ENCODE measurements at regions not wholly inside any gene's neighbourhood (a gene's known extent, or its start where the extent isn't known, plus 50 kb on each side); places are given as distances from the start of the nearest gene placed in this dataset.

DNA sequence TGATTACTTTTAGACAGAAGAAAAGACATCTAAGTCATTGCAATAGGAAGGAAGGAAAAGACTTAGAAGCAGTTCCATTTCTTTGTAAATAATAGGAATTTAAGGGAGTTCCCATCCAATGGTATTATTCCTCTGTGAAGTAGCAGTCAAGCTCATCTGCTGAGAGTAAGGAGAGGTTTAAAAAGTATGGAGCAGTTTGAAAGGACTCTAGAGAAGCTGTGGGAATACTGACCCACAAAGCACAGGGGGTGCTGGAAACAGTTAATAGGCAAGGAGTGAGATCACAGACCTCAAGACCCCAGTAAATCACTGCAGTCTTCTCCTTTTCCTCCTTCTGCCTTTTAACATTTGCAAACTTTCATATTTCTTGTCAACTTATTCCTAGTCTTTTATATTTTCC is 428.5 kb downstream of the ADAMTS20 start:
- Histone ChIP-seq H4K20me1 (ENCODE audit: control insufficient read depth, extremely low read depth, insufficient read depth, low read length) (no peaks in the 10 kb centered on the region), H3K27ac (ENCODE audit: control insufficient read depth, insufficient read depth, low read length) (no peak overlapping the region), H3K9me1 (ENCODE audit: control insufficient read depth, extremely low read depth, insufficient read depth, low read length) (no peaks in the 10 kb centered on the region), H3K27me3 (ENCODE audit: control insufficient read depth, extremely low read depth, insufficient read depth, low read length) (no peaks in the 10 kb centered on the region), H3K79me2 (ENCODE audit: control insufficient read depth, insufficient read depth, low read length) (no peaks in the 10 kb centered on the region), H3K9ac (ENCODE audit: control insufficient read depth, extremely low read depth, insufficient read depth, low read length) (no peak overlapping the region), H3K4me3 (ENCODE audit: control insufficient read depth in 2 of 3, extremely low read depth in 1 of 3, insufficient read depth in 2 of 3, low read depth in 1 of 3, low read length in 3 of 3) (no peak overlapping the region), H3K4me1 (ENCODE audit: control insufficient read depth, extremely low read depth, insufficient read depth, low read length) (no peaks in the 10 kb centered on the region), H3K4me2 (ENCODE audit: control insufficient read depth, extremely low read depth, insufficient read depth, low read depth, low read length) (no peak overlapping the region), H2AFZ (ENCODE audit: control insufficient read depth, low read length) (no peak overlapping the region), H3K9me3 (ENCODE audit: control insufficient read depth, low read depth, low read length) (no peaks in the 10 kb centered on the region), H3K36me3 (ENCODE audit: control insufficient read depth in 2 of 2, extremely low read depth in 1 of 2, insufficient read depth in 2 of 2, low read length in 2 of 2) (no peaks in the 10 kb centered on the region)
- FAIRE-seq (no peak), DNase-seq (ENCODE audit: low read depth, low spot score) (no peak)
- dilution Hi-C loops (cut with MboI; ENCODE audit: extremely low pct_ligation_motif_present, low sequenced_read_pairs): no loop called here
- no peak for TF ChIP-seq EZH2 (IDR thresholded peaks at IDR 0.05; ENCODE audit: low read length)
- TF ChIP-seq, protein P1, sequence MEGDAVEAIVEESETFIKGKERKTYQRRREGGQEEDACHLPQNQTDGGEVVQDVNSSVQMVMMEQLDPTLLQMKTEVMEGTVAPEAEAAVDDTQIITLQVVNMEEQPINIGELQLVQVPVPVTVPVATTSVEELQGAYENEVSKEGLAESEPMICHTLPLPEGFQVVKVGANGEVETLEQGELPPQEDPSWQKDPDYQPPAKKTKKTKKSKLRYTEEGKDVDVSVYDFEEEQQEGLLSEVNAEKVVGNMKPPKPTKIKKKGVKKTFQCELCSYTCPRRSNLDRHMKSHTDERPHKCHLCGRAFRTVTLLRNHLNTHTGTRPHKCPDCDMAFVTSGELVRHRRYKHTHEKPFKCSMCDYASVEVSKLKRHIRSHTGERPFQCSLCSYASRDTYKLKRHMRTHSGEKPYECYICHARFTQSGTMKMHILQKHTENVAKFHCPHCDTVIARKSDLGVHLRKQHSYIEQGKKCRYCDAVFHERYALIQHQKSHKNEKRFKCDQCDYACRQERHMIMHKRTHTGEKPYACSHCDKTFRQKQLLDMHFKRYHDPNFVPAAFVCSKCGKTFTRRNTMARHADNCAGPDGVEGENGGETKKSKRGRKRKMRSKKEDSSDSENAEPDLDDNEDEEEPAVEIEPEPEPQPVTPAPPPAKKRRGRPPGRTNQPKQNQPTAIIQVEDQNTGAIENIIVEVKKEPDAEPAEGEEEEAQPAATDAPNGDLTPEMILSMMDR (optimal IDR thresholded peaks at IDR 0.05 in 1 of 3, IDR thresholded peaks at IDR 0.05 in 1 of 3, conservative IDR thresholded peaks at IDR 0.05 in 1 of 3; ENCODE audit: extremely low read depth in 1 of 3, insufficient read depth in 2 of 3, low read length in 3 of 3): no peak

DNA sequence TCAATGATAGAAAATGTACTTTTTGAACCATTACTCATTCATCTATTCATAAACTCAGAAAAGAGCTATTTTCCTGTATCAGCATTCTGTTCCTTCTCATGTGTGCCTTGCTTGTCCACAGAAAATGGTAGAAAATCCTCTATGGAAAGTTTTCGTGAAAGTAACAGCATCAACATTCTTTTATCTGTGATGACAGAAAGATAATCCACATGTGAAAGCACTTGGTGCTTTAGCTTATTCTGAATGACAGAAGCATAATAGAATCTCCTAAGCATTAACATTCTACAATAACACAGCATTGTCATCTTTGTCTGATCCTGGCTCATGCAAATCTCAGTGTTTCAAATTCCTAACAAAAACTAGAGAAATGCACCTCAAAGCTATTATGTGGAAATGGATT is 431.9 kb downstream of the ADAMTS20 start:
- TF ChIP-seq, protein P1 (optimal IDR thresholded peaks at IDR 0.05 in 1 of 3, IDR thresholded peaks at IDR 0.05 in 1 of 3, conservative IDR thresholded peaks at IDR 0.05 in 1 of 3; ENCODE audit: extremely low read depth in 1 of 3, insufficient read depth in 2 of 3, low read length in 3 of 3): no peak
- no peak for TF ChIP-seq EZH2 (IDR thresholded peaks at IDR 0.05; ENCODE audit: low read length)
- FAIRE-seq (no peak), DNase-seq (ENCODE audit: low read depth, low spot score) (no peak)
- no peaks in the 10 kb centered on the region for H3K9me1 ChIP-seq (ENCODE audit: control insufficient read depth, extremely low read depth, insufficient read depth, low read length)
- H3K4me2 ChIP-seq (ENCODE audit: control insufficient read depth, extremely low read depth, insufficient read depth, low read depth, low read length): no peak overlapping the region
- no peaks in the 10 kb centered on the region for H3K27me3 ChIP-seq (ENCODE audit: control insufficient read depth, extremely low read depth, insufficient read depth, low read length)
- no peak overlapping the region for H3K9ac ChIP-seq (ENCODE audit: control insufficient read depth, extremely low read depth, insufficient read depth, low read length)
- H3K36me3 ChIP-seq (ENCODE audit: control insufficient read depth in 2 of 2, extremely low read depth in 1 of 2, insufficient read depth in 2 of 2, low read length in 2 of 2): no peaks in the 10 kb centered on the region
- no peaks in the 10 kb centered on the region for H3K9me3 ChIP-seq (ENCODE audit: control insufficient read depth, low read depth, low read length)
- no peaks in the 10 kb centered on the region for H3K4me1 ChIP-seq (ENCODE audit: control insufficient read depth, extremely low read depth, insufficient read depth, low read length)
- H3K27ac ChIP-seq (ENCODE audit: control insufficient read depth, insufficient read depth, low read length): no peak overlapping the region
- H4K20me1 ChIP-seq (ENCODE audit: control insufficient read depth, extremely low read depth, insufficient read depth, low read length): no peaks in the 10 kb centered on the region
- H3K4me3 ChIP-seq (ENCODE audit: control insufficient read depth in 2 of 3, extremely low read depth in 1 of 3, insufficient read depth in 2 of 3, low read depth in 1 of 3, low read length in 3 of 3): no peak overlapping the region
- no peak overlapping the region for H2AFZ ChIP-seq (ENCODE audit: control insufficient read depth, low read length)
- dilution Hi-C loops (cut with MboI; ENCODE audit: extremely low pct_ligation_motif_present, low sequenced_read_pairs): no loop called here
- no peaks in the 10 kb centered on the region for H3K79me2 ChIP-seq (ENCODE audit: control insufficient read depth, insufficient read depth, low read length)

All from keratinocyte (primary cell).